ENCODE measurements at regions not wholly inside any gene's neighbourhood (a gene's known extent, or its start where the extent isn't known, plus 50 kb on each side); places are given as distances from the start of the nearest gene placed in this dataset.
A peak's percentile ranks its signal among the peaks of the same experiment; 100 is the strongest.

GRCh38 chr1:221845650-221846371 is 103.9 kb upstream of the DUSP10 start:
- no peak overlapping the region for H3K4me3 ChIP-seq (ENCODE audit: low read length, poor library complexity, severe bottlenecking)
- no peak for TF ChIP-seq EZH2phosphoT487 (IDR thresholded peaks at IDR 0.05; ENCODE audit: borderline replicate concordance)

GRCh38 chr1:221841983-221842335 is 100.1 kb upstream of the DUSP10 start:
- H3K79me2 ChIP-seq (ENCODE audit: insufficient read depth, low read length) = no peaks in the 10 kb centered on the region
- no peaks in the 10 kb centered on the region for H3K9me3 ChIP-seq (ENCODE audit: insufficient read depth, low read depth, low read length)
- no peaks in the 10 kb centered on the region for H3K27me3 ChIP-seq (ENCODE audit: insufficient read depth, low read length, poor library complexity, severe bottlenecking)
- no peaks in the 10 kb centered on the region for H3K36me3 ChIP-seq (ENCODE audit: insufficient read depth, low read length)
- H3K4me1 ChIP-seq (ENCODE audit: insufficient read depth, low read length, poor library complexity, severe bottlenecking) = peaks cover 65% of the 10 kb centered on the region
- no peak overlapping the region for H3K9ac ChIP-seq (ENCODE audit: low read depth, low read length, poor library complexity, severe bottlenecking)
- H3K9me2 ChIP-seq (replicated peaks; ENCODE audit: low read depth, low read length) = no peaks in the 10 kb centered on the region
- H3K4me3 ChIP-seq (ENCODE audit: low read length, poor library complexity, severe bottlenecking) = no peak overlapping the region
- 0 out of 2 replicates have a peak, but pooled peaks cover 4% of the 10 kb centered on the region for H3F3A ChIP-seq (ENCODE audit: low read depth)
- H4K20me1 ChIP-seq (ENCODE audit: insufficient read depth, low read length, poor library complexity, severe bottlenecking) = no peaks in the 10 kb centered on the region
- TF ChIP-seq EZH2phosphoT487 (IDR thresholded peaks at IDR 0.05; ENCODE audit: borderline replicate concordance) = no peak
- no peak for TF ChIP-seq CTCF (conservative IDR thresholded peaks at IDR 0.05; ENCODE audit: low read length)
- peak overlapping the region; percentile 42 for H3K4me2 ChIP-seq (ENCODE audit: low read depth, low read length, poor library complexity, severe bottlenecking)
- H2AFZ ChIP-seq (ENCODE audit: low read length) = no peak overlapping the region

More at GRCh38 chr1:221845650-221846371, 103.9 kb upstream of the DUSP10 start:
- Histone ChIP-seq H4K20me1 (ENCODE audit: insufficient read depth, low read length, poor library complexity, severe bottlenecking) (no peaks in the 10 kb centered on the region), H3K9ac (ENCODE audit: low read depth, low read length, poor library complexity, severe bottlenecking) (no peak overlapping the region), H3K9me3 (ENCODE audit: insufficient read depth, low read depth, low read length) (no peaks in the 10 kb centered on the region), H3K9me2 (replicated peaks; ENCODE audit: low read depth, low read length) (no peaks in the 10 kb centered on the region), H3K79me2 (ENCODE audit: insufficient read depth, low read length) (no peaks in the 10 kb centered on the region), H2AFZ (ENCODE audit: low read length) (no peak overlapping the region), H3F3A (ENCODE audit: low read depth) (no peaks in the 10 kb centered on the region), H3K27me3 (ENCODE audit: insufficient read depth, low read length, poor library complexity, severe bottlenecking) (no peaks in the 10 kb centered on the region), H3K4me1 (ENCODE audit: insufficient read depth, low read length, poor library complexity, severe bottlenecking) (peaks cover 41% of the 10 kb centered on the region), H3K36me3 (ENCODE audit: insufficient read depth, low read length) (no peaks in the 10 kb centered on the region), H3K4me2 (ENCODE audit: low read depth, low read length, poor library complexity, severe bottlenecking) (no peak overlapping the region)

GRCh38 chr1:221841251-221841982 is 99.5 kb upstream of the DUSP10 start:
- peak overlapping the region; percentile 34 for H3K9ac ChIP-seq (ENCODE audit: low read depth, low read length, poor library complexity, severe bottlenecking)
- H3K4me2 ChIP-seq (ENCODE audit: low read depth, low read length, poor library complexity, severe bottlenecking) = peak overlapping the region; percentile 42
- H3K9me3 ChIP-seq (ENCODE audit: insufficient read depth, low read depth, low read length) = no peaks in the 10 kb centered on the region
- H3K27me3 ChIP-seq (ENCODE audit: insufficient read depth, low read length, poor library complexity, severe bottlenecking) = no peaks in the 10 kb centered on the region
- no peak overlapping the region for H3K4me3 ChIP-seq (ENCODE audit: low read length, poor library complexity, severe bottlenecking)
- H3K9me2 ChIP-seq (replicated peaks; ENCODE audit: low read depth, low read length) = no peaks in the 10 kb centered on the region
- no peaks in the 10 kb centered on the region for H3K79me2 ChIP-seq (ENCODE audit: insufficient read depth, low read length)
- H3K4me1 ChIP-seq (ENCODE audit: insufficient read depth, low read length, poor library complexity, severe bottlenecking) = peaks cover 70% of the 10 kb centered on the region
- no peak for TF ChIP-seq CTCF (conservative IDR thresholded peaks at IDR 0.05; ENCODE audit: low read length)
- TF ChIP-seq EZH2phosphoT487 (IDR thresholded peaks at IDR 0.05; ENCODE audit: borderline replicate concordance) = no peak
- 0 out of 2 replicates have a peak, but pooled peaks cover 4% of the 10 kb centered on the region for H3F3A ChIP-seq (ENCODE audit: low read depth)
- H3K36me3 ChIP-seq (ENCODE audit: insufficient read depth, low read length) = no peaks in the 10 kb centered on the region
- no peaks in the 10 kb centered on the region for H4K20me1 ChIP-seq (ENCODE audit: insufficient read depth, low read length, poor library complexity, severe bottlenecking)
- H2AFZ ChIP-seq (ENCODE audit: low read length) = no peak overlapping the region
